Transverse colon (tissue), 4 donors: ENCODE measurements at regions not wholly inside any gene's neighbourhood (a gene's known extent, or its start where the extent isn't known, plus 50 kb on each side); places are given as distances from the start of the nearest gene placed in this dataset.

Experiments used
- DNase-seq: peaks from one replicate; pipeline ENCODE4 v3.0.0-alpha.2; 2019
- H3K27ac ChIP-seq, 4 donors: fragments of 200-600 bp; sonication (generic); 2 replicates each; pipeline ENCODE4 v1.5.1; 2016 to 2018; ENCODE audit warnings: inconsistent platforms in 4 of 4
- H3K27me3 ChIP-seq: fragments of 200-600 bp; sonication (generic); 2 replicates; pipeline ENCODE4 v1.5.1; 2017; ENCODE audit warnings: inconsistent platforms
- H3K36me3 ChIP-seq, 4 donors: fragments of 200-600 bp; sonication (generic); 2 replicates each; pipeline ENCODE4 v1.5.1; 2017 to 2019; ENCODE audit warnings: inconsistent platforms in 4 of 4
- H3K4me1 ChIP-seq, 4 donors: fragments of 200-600 bp; sonication (generic); 2 replicates each; pipeline ENCODE4 v1.5.1; 2017 to 2020; ENCODE audit warnings: inconsistent platforms in 4 of 4
- H3K4me3 ChIP-seq, 4 donors: fragments of 200-600 bp; sonication (generic); 1 replicate in 1 of 4; 2 replicates in 3 of 4; pipeline versions ENCODE4 v1.5.1 to v1.6.1; 2017 to 2019; ENCODE audit warnings: inconsistent platforms in 4 of 4
- H3K9me3 ChIP-seq, 2 donors: fragments of 200-600 bp; sonication (generic); 2 replicates each; pipeline ENCODE4 v1.5.1; 2017 to 2019; ENCODE audit warnings: inconsistent platforms in 2 of 2
- EP300 ChIP-seq: sonication (generic); formaldehyde crosslinking; IDR thresholded peaks from one replicate; pipeline ENCODE4 v1.6.1; 2017; ENCODE audit warnings: antibody characterized with exemption, low read depth
- POLR2A ChIP-seq: fragments of 450-650 bp; IDR thresholded peaks from one replicate; pipeline ENCODE4 v1.6.1; 2016; ENCODE audit warnings: antibody characterized with exemption, mild to moderate bottlenecking, moderate library complexity
- POLR2AphosphoS5 ChIP-seq, 3 donors: sonication (generic); formaldehyde crosslinking; IDR thresholded peaks; one replicate each; pipeline ENCODE4 v1.6.1; 2016; ENCODE audit warnings: antibody characterized with exemption in 3 of 3
- WGBS, 2 donors: methylation state at CpG; one replicate each; pipeline ENCODE4 v1.1.5; 2018; ENCODE audit warnings: low coverage in 1 of 2; 5-methylcytosine and 5-hydroxymethylcytosine counted together
- in situ Hi-C, 4 donors: fragments of 200-750 bp; cut with MboI; loops; one replicate each; pipeline versions ENCODE4 v1.15.0 to v1.15.1; 2017; ENCODE audit warnings: low sequenced_read_pairs in 3 of 4, low pct_ligation_motif_present in 1 of 4, low pct_unique_long_range_greater_than_20kb in 1 of 4
- intact Hi-C: fragments of 100-400 bp; cut with DNase I; formaldehyde crosslinking; loops from one replicate; pipeline ENCODE4 v1.15.1; 2023; ENCODE audit warnings: low total_unique reads
- TF ChIP-seq, protein P1 (sequence below), 5 experiments: fragments of 200-600 bp in 3 of 5; fragments of 450-650 bp in 2 of 5; sonication (generic) in 3 of 5; IDR thresholded peaks; 1 replicate in 2 of 5; 2 replicates in 3 of 5; pipeline ENCODE4 v1.5.1; 2016 to 2017; ENCODE audit warnings: antibody characterized with exemption in 5 of 5, inconsistent platforms in 3 of 5, mild to moderate bottlenecking in 2 of 5, moderate library complexity in 1 of 5

DNA sequence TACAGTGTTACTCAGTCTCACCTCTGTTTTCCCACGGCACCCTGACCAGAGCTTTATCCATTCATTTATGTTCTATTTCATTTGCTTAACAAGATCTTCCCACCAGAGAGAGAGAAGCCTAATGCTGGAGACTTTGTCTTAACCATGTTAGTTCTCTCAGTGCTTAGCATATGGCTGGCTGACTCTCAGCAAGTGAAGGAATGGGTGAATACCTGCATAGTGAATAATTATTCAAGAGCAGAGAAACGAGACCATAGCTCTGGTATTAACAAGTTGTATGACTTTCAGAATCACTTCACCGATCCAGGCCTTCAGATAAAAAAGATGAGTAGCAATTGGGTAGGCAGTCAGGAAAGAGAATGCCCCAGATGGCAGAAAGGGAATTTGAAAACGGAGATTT lies 686.3 kb downstream of the LIG4 start:
- no peak overlapping the region for H3K4me3 ChIP-seq
- no peaks in the 10 kb centered on the region for H3K36me3 ChIP-seq
- no peak for TF ChIP-seq POLR2AphosphoS5 (IDR thresholded peaks at IDR 0.05)
- no peak for TF ChIP-seq EP300
- TF ChIP-seq, protein P1, sequence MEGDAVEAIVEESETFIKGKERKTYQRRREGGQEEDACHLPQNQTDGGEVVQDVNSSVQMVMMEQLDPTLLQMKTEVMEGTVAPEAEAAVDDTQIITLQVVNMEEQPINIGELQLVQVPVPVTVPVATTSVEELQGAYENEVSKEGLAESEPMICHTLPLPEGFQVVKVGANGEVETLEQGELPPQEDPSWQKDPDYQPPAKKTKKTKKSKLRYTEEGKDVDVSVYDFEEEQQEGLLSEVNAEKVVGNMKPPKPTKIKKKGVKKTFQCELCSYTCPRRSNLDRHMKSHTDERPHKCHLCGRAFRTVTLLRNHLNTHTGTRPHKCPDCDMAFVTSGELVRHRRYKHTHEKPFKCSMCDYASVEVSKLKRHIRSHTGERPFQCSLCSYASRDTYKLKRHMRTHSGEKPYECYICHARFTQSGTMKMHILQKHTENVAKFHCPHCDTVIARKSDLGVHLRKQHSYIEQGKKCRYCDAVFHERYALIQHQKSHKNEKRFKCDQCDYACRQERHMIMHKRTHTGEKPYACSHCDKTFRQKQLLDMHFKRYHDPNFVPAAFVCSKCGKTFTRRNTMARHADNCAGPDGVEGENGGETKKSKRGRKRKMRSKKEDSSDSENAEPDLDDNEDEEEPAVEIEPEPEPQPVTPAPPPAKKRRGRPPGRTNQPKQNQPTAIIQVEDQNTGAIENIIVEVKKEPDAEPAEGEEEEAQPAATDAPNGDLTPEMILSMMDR (IDR thresholded peaks at IDR 0.05): no peak
- TF ChIP-seq POLR2A: no peak
- H3K9me3 ChIP-seq: no peaks in the 10 kb centered on the region
- intact Hi-C loops: no loop called here
- in situ Hi-C loops: no loop called here
- H3K27ac ChIP-seq: no peak overlapping the region
- no peaks in the 10 kb centered on the region for H3K4me1 ChIP-seq
- no peak for DNase-seq
- no peaks in the 10 kb centered on the region for H3K27me3 ChIP-seq
- 68% methylated on average over 4 of the region's 4 CpGs for WGBS, 2 donors

DNA sequence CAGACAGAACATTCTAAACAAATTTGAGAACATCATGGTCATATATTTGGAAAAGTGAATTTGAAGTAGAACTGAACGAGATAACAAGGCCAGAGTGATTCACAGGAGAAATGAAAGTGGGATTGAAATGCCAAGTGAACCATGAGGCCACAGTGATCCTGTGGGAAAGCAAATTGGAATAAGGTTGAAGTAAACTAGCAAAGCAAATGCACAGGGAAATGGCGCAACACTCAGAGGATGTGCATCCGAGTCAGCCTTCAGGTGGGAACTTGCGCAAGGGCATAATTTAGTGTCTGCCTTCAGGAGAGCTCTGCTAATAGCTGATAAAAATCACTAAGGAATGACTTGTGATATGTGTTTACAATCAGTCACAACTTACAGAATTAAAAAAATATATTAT lies 696.6 kb downstream of the LIG4 start:
- DNase-seq: no peak
- intact Hi-C loops: no loop called here
- H3K9me3 ChIP-seq: no peaks in the 10 kb centered on the region
- H3K27me3 ChIP-seq: no peaks in the 10 kb centered on the region
- in situ Hi-C loops: no loop called here
- no peaks in the 10 kb centered on the region for H3K4me1 ChIP-seq
- 77 to 85% methylated on average over 2 to 4 of the region's 4 CpGs for WGBS, 2 donors
- no peak for TF ChIP-seq POLR2A
- TF ChIP-seq, protein P1 (IDR thresholded peaks at IDR 0.05): no peak
- no peak for TF ChIP-seq POLR2AphosphoS5 (IDR thresholded peaks at IDR 0.05)
- no peak for TF ChIP-seq EP300
- no peaks in the 10 kb centered on the region for H3K36me3 ChIP-seq
- no peak overlapping the region for H3K4me3 ChIP-seq
- H3K27ac ChIP-seq: no peak overlapping the region

DNA sequence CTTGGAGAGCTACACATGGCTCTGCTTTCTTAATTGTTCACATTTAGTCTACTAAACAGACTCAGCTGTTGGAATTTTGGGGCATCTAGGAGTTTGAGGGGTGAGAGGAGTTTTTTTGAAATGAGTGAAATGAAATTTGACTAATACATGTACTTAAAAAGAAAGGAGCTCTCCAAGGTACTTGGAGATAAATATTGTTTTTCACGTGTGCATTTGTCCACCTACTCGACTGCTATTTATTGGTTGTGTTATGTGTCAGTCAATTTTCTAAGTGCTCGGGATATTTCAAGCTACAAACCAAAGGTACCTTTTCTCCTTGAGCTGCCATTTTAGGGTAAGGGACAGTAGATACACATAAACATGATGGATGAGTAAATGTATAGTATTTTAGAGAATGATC lies 697.0 kb downstream of the LIG4 start:
- TF ChIP-seq, protein P1 (IDR thresholded peaks at IDR 0.05): no peak
- TF ChIP-seq EP300 (no peak), POLR2A (no peak), POLR2AphosphoS5 (IDR thresholded peaks at IDR 0.05) (no peak)
- Histone ChIP-seq H3K27ac (no peak overlapping the region), H3K36me3 (no peaks in the 10 kb centered on the region), H3K4me1 (no peaks in the 10 kb centered on the region), H3K9me3 (no peaks in the 10 kb centered on the region), H3K4me3 (no peak overlapping the region), H3K27me3 (no peaks in the 10 kb centered on the region)
- intact Hi-C loops: no loop called here
- in situ Hi-C loops: no loop called here
- DNase-seq: no peak
- 56 to 80% methylated on average over 1 to 3 of the region's 3 CpGs for WGBS, 2 donors

DNA sequence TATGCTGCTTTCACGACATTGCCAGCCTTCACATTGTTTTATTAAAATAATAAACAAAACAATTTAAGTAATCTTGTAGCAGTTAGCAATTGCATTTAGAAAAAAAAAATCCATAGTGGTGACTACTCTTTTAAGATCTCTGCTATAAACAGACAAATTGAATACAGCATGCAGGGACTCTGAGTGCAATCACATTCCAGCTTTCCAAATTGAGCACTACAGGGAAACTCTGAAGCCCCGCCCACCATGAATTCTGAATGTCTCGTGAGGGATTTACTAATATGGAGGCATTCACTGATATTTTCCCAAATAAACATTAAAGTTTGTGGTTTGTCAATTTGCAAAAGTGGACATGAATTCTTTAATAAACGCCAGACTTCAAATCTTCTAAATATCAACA lies 698.8 kb downstream of the LIG4 start:
- H3K27me3 ChIP-seq: no peaks in the 10 kb centered on the region
- DNase-seq: no peak
- no peaks in the 10 kb centered on the region for H3K9me3 ChIP-seq
- no peak for TF ChIP-seq POLR2A
- H3K36me3 ChIP-seq: no peaks in the 10 kb centered on the region
- 64 to 78% methylated on average over 4 of the region's 4 CpGs for WGBS, 2 donors
- no peaks in the 10 kb centered on the region for H3K4me1 ChIP-seq
- H3K4me3 ChIP-seq: no peak overlapping the region
- no peak overlapping the region for H3K27ac ChIP-seq
- intact Hi-C loops (no loop called here), in situ Hi-C loops (no loop called here)

DNA sequence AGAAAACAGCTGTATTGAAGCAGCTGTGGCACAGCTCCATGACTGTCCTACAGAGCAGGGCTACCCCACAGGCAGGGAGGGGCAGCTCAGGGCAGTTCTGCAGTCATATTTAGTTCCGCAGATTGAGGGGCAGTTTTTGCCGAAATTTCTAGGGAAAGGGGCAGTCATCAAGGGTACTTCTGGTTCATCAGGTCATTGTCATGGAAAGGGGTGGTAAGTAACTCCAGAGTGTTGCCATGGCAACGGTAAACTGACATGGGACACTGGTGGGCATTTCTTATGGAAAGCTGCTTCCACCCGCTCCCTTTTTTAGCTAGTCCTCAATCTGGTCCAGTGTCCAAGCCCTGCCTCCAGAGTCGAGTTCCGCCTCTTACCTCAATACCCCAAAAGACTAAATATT lies 702.8 kb downstream of the LIG4 start:
- TF ChIP-seq EP300 (no peak), POLR2A (no peak), POLR2AphosphoS5 (IDR thresholded peaks at IDR 0.05) (no peak)
- TF ChIP-seq, protein P1 (IDR thresholded peaks at IDR 0.05): no peak
- no peaks in the 10 kb centered on the region for H3K27me3 ChIP-seq
- no peaks in the 10 kb centered on the region for H3K9me3 ChIP-seq
- no peak overlapping the region for H3K27ac ChIP-seq
- 79 to 90% methylated on average over 4 to 6 of the region's 6 CpGs for WGBS, 2 donors
- no peaks in the 10 kb centered on the region for H3K36me3 ChIP-seq
- intact Hi-C loops (no loop called here), in situ Hi-C loops (no loop called here)
- no peaks in the 10 kb centered on the region for H3K4me1 ChIP-seq
- no peak overlapping the region for H3K4me3 ChIP-seq
- no peak for DNase-seq
